NCI-H524 (cell line): ENCODE measurements at regions not wholly inside any gene's neighbourhood (a gene's known extent, or its start where the extent isn't known, plus 50 kb on each side); places are given as distances from the start of the nearest gene placed in this dataset.
A peak's percentile ranks its signal among the peaks of the same experiment; 100 is the strongest.

ENCODE experiments used
- DNase-seq, 2 experiments: peaks; one replicate each; lab custom pipeline; 2025; lab: John Stamatoyannopoulos, UW

DNA sequence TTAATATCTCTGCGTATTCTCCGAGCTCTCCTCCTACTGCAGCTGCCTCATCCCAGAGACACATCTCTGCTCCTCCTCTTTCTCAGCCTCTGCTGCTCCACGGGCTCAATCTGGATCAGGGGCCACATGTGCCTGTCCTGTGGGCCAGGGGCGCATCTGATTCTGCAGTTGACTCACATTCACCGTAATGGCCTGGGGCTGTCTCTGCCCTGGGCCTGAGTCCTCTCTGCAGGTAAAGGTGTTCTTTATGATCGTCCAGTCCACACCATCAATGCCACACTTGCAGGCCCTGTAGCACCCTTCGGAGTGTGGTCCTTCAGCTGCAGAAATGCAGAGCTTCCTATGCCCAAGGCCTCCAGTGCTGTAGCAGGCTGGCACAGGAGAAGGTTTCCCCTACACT lies 154.5 kb downstream of the OAT start:
- DNase-seq, result no peak

GRCh38 chr10:124263726-124264125 lies 155.0 kb downstream of the OAT start:
- no peak for DNase-seq

DNA sequence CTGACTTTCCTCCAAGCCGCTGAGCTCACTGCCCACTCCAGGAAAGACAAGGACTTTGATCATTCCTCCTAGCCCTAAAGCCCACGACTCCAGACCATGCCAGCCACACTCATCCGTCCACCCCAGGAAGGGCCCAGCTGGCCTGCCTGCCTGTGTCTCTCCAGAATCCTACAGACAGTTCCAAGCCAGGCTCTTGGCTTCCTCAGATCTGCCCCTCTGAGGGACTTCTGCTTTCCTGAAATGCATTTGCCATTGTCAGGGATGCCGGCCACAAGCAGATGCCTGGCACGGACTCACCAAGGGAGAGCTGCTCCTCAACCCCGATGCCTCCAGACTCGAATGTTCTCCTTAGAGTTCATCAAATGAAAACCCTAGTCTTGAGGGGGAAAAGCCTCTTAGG lies 155.8 kb downstream of the OAT start:
- no peak for DNase-seq

GRCh38 chr10:124262234-124262865 lies 156.4 kb downstream of the OAT start:
- DNase-seq, result no peak

- peak in 1 of 2 experiments; percentile 1 for DNase-seq
Measured at GRCh38 chr10:124259139-124259825, 159.4 kb downstream of the OAT start.

DNA sequence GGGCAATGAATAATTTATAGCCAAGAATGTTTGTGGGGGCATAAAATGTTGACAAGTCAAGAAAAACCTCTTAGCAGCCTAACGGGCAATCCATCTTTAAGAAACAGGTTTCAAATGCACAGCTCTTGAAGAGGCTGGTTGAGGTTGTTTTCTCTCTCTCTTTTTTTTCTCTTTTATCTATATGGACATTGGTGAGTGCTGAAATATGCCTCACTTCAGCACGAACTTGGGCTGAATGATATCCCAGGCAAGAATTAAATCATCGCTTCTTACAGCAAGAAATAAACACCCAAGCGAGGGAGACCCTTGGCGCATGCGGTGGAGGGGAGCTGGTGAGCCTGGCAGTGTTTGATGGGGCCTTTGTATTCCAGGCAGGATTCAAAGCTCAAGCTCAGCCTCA lies 160.9 kb downstream of the OAT start:
- DNase-seq, result no peak

DNA sequence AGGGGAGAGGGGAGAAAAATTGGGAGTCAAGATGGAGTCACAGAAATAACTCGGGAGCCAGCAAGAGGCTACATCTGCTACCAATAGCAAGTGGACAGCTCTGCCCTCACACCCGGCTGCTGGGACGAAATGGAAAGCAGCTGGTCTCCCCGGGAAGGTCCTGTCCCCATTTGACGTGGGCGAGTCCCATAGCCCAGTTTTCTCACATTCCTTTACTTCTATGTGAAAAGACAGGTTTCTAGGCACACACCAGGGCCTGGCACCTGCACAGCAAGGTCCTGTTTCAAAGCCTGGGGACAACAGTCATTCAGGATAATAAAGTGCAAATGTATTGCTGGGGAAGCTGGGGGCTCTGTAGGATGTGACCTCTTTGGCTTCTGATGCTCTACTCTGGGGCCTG lies 162.6 kb downstream of the OAT start:
- no peak for DNase-seq

- no peak for DNase-seq
Measured at GRCh38 chr10:124255556-124255955, 162.2 kb upstream of the CHST15 start.

DNA sequence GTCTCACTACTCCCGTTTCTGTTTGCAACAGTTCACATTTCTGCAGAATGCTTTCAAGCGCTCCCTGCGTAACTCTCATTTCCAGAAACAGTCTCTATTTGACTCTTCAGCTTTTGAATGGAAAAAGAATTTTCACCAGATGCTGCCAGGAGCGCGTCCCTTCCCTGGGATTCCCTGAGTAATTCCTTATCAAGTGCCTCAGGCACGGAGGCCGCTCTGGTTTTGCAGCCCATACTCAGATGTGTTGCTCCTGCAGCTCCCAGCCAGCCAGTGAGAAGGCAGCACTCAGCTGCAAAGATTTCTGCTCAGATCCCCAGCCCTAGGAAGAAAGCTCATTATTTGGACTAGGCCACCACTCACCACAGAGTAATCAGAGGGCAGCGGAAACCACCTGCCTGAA lies 161.1 kb upstream of the CHST15 start:
- DNase-seq, result no peak

- DNase-seq, result no peak
Measured at GRCh38 chr10:124253006-124253405, 159.6 kb upstream of the CHST15 start.

DNA sequence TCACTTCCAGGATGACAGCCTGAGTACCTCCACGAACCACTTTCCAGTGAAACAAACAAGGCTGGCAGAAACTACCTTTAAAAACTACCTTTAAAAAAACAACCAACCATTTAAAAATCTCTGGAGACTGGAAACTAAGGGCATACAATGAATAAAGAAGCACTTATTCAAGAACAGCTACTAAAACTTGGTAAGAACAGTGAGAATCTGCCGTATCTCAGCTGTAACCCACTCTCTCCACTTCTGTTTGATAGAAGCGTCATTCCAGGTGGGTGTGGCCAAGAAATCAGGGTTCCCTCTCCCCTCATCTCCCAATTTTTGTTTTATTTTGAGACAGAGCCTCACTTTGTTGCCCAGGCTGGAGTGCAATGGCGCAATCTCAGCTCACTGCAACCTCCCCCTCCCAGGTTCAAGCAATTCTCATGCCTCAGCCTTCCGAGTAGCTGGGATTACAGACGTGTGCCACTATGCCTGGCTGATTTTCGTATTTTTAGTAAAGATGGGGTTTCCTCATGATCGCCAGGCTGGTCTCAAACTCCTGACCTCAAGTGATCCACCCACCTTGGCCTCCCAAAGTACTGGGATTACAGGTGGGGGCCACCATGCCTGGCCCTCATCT lies 158.8 kb upstream of the CHST15 start:
- DNase-seq, result no peak

- DNase-seq, result no peak
Measured at GRCh38 chr10:124251317-124252065, 158.1 kb upstream of the CHST15 start.

DNA sequence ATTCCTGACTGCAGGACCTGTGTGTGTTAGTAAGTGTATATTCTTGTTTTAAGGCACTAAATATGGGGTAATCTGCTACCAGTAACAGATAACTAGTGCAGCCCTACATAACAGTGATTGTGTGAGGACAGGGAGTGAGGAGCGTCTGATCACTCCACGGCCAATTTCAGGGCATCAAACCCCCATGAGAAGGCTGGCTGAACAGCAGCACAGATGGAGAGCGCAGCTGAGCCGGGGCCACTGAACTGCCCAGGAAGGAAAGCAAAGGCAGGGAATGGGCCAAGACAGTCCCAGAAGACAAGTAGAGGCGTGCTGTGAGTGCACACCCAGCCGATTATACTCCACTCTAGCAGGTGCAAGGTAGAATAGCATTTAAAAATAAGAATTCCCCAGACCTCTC lies 157.1 kb upstream of the CHST15 start:
- no peak for DNase-seq

DNA sequence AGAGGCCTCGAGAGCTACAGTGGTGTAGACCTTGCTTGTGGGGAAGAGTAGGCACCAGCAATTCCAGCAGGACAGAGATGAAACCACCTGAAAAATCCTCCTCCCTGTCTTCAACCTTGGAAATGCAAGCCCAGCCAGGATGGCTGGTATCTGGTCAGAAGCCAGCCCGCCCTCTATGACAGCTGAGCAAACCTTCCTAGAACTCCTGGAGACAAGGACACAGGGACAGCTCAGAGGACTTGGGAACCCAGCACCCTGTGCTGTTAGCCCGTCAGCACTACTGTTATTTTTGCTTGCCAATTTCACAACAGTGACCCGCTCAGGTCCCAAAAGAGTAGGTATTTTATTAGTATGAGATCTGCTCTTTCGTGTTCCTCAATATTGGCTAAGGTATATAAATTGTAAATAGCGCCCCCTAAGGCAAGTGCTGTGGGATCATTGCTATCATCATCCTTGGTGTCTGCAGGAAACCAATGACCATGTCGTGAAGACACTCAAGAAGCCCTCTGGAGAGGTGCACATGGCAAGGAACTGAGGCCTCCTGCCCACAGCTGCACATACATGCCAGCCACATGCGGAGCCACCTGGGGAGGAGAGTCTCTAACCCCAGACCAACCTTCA lies 156.5 kb upstream of the CHST15 start:
- no peak for DNase-seq

DNA sequence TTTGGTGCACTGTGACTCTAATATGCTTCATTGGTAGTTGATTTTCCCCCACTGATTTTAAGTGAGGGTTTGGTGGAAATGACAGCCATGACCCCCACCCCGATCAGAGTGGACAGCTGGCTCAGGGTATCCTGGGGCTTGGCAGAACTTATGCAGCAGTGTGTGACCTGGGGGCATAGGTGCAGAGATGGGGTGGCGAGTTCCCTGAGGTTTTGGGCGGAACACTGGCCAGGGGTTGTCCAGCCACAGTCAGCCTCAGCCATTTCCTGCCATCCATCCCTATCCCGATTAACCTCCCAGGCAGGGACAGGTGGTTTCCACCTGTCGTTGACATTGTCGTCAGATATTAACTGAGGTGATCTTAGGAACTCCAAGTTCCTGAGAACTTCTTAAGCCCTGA lies 155.8 kb upstream of the CHST15 start:
- no peak for DNase-seq

GRCh38 chr10:124248056-124249045 lies 155.0 kb upstream of the CHST15 start:
- DNase-seq, result no peak

GRCh38 chr10:124245806-124246440 lies 152.5 kb upstream of the CHST15 start:
- DNase-seq, result no peak

- no peak for DNase-seq
Measured at GRCh38 chr10:124245191-124245590, 151.8 kb upstream of the CHST15 start.

DNA sequence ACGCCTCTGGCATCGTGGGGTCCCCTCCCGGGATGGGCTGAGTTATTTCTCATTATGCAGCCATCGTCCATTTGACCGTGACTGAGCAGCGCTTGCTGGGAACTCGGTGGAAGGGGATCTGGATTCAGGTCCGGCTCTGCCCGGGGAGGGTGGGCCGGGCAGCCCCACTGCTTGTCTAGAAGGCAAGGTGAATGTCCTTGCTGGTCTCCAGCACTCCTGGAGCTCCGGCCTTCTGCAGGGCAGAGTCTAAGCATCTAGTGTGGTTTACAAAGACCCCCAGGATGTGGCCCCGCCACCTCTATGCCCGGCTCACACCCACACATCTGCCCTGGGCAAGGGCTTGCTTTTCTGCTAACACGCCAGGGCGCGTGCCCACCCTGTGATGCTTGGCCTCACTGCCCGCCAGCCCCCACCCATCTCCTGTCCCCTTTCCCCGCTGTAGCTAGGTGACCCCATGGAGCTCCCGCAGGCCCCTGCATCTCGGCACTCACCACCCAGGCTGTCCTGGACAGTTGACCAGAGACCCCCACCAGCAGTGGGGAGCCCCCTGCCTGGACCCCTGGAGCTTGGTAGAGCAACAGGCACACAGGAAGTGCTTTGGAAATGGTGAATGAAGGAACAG lies 151.0 kb upstream of the CHST15 start:
- no peak for DNase-seq

DNA sequence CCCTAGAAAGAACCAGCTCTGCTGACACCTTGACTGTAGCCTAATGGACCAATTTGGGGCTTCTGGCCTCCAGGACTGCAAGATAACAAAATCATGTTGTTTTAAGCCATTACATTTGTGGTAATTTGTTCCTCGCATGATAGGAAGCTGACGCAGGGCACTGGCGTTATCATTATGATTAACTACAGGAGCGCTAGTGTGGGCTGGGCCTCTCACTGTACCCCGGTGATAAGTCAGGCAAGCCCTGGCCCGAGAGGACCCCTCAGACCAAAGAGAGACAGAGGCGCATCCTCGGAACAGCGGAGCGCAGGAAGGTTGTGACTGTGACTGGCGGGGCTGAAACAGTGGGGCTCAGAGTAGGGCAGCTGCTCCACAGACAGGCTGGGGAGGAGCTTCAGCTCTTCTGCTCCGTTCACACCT lies 150.3 kb upstream of the CHST15 start:
- no peak for DNase-seq
